GM23248 (cell line): ENCODE measurements at regions not wholly inside any gene's neighbourhood (a gene's known extent, or its start where the extent isn't known, plus 50 kb on each side); places are given as distances from the start of the nearest gene placed in this dataset.

ENCODE experiments used
- EZH2 ChIP-seq: fragments of 200-600 bp; sonication (generic); IDR thresholded peaks from 2 replicates; pipeline ENCODE4 v1.6.1; 2018; ENCODE audit warnings: antibody characterized with exemption, mild to moderate bottlenecking; ENCODE audit not compliant: insufficient read depth, poor library complexity, severe bottlenecking
- EZH2phosphoT487 ChIP-seq: fragments of 200-600 bp; sonication (generic); IDR thresholded peaks from 2 replicates; pipeline ENCODE4 v1.6.1; 2018; ENCODE audit warnings: antibody characterized with exemption, moderate library complexity, mild to moderate bottlenecking, low read depth; ENCODE audit not compliant: insufficient read depth

DNA sequence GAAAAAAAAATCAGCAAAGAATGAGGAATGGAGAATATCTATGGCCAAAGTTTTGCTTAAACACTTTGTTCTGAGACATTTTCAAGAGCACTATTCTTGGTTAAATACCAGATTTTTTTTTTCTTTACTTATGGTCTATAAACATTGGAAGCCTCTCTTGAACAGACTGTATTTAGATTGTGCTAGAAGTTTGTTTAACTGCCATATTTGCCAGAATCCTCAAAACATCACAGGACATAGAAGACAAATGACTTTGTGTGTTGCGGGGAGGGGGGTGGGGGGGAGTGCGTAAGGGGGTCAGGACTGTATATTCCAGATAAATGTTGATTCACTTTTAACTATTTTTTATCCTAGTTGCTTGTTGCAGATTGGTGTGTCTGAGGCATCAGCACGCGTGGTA lies 262.0 kb downstream of the MEIS1 start:
- no peak for TF ChIP-seq EZH2phosphoT487
- no peak for TF ChIP-seq EZH2
